IPS-18a (cell line): ENCODE measurements at regions not wholly inside any gene's neighbourhood (a gene's known extent, or its start where the extent isn't known, plus 50 kb on each side); places are given as distances from the start of the nearest gene placed in this dataset.

ENCODE experiments used
- H3K27ac ChIP-seq: one replicate; pipeline ENCODE4 v1.5.1; 2013; ENCODE audit warnings: low read length
- H3K27me3 ChIP-seq: one replicate; pipeline ENCODE4 v1.6.1; 2013; ENCODE audit warnings: mild to moderate bottlenecking, low read length; ENCODE audit not compliant: control insufficient read depth, insufficient read depth
- H3K36me3 ChIP-seq: one replicate; pipeline ENCODE4 v1.6.1; 2013; ENCODE audit warnings: low read depth, low read length; ENCODE audit not compliant: control insufficient read depth
- H3K4me1 ChIP-seq: one replicate; pipeline ENCODE4 v1.6.1; 2013; ENCODE audit warnings: low read depth, low read length; ENCODE audit not compliant: control insufficient read depth
- H3K4me3 ChIP-seq: one replicate; pipeline ENCODE4 v1.5.1; 2013; ENCODE audit warnings: low read length
- H3K9ac ChIP-seq: one replicate; pipeline ENCODE4 v1.6.1; 2013; ENCODE audit warnings: mild to moderate bottlenecking, low read length, moderate library complexity
- H3K9me3 ChIP-seq: one replicate; pipeline ENCODE4 v1.6.1; 2013; ENCODE audit warnings: low read depth, low read length; ENCODE audit not compliant: control insufficient read depth

DNA sequence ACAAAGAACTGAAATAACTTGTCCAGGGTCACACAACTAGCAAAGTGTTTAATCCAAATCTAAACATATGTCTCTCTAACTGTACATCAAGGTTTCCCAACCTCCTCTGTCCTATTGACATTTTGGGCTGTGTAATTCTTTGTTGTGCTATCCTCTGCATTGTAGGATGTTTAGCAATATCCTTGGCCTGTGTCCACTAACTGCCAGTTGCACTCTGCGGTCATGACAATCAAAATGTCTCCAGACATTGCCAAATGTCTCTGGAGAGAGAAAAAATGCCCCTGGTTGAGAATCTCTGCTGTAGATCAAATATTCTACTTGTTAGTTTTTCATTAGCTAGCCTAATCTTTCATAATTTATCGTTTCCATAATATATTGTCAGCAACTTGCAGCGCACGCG lies 353.4 kb upstream of the NEGR1 start:
- Histone ChIP-seq H3K9ac (no peak overlapping the region), H3K4me1 (peaks cover 9% of the 10 kb centered on the region), H3K27ac (no peak overlapping the region), H3K4me3 (no peak overlapping the region), H3K9me3 (no peaks in the 10 kb centered on the region), H3K27me3 (no peaks in the 10 kb centered on the region), H3K36me3 (no peaks in the 10 kb centered on the region)

DNA sequence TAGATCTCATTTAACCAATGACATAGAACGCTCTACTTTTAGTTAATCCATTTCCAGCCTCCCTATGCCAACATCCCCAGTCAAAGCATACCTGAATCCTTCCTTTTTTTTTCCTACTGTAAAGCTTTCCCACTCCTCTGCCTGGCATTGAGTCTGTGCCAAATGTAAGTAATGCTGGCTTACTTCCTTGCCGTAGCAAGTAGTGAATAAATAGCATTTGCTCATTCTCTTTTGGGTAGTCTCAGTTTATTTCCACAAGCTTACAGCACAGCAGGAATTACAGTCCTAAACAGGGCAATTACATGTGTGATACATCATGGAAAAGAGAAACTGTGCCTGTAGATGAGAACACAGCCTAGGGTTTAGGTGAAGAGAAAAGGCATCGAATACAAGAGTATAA lies 352.6 kb upstream of the NEGR1 start:
- no peaks in the 10 kb centered on the region for H3K27me3 ChIP-seq
- no peaks in the 10 kb centered on the region for H3K36me3 ChIP-seq
- no peak overlapping the region for H3K4me3 ChIP-seq
- no peak overlapping the region for H3K9ac ChIP-seq
- H3K27ac ChIP-seq = no peak overlapping the region
- peaks cover 9% of the 10 kb centered on the region for H3K4me1 ChIP-seq
- H3K9me3 ChIP-seq = no peaks in the 10 kb centered on the region

DNA sequence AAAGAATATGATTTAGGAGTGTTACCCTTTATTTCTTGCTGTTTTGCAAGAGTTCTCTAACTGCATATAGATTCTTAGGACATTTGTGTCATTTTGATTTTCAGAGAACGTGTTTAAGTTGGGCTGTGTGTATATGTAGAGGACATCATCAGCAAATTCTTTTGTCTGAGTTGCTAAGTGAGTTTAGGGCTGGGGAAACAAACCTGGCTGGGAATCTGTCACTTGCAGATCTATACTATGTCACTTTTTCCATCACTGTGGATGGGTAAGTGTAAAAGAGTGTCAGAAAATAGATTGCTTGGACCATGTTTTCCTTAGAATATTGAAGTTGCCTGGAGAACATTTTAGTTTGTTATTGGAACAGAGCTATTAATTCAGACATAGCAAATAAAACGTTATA lies 349.1 kb upstream of the NEGR1 start:
- H3K4me3 ChIP-seq = no peak overlapping the region
- no peak overlapping the region for H3K9ac ChIP-seq
- no peaks in the 10 kb centered on the region for H3K36me3 ChIP-seq
- H3K27me3 ChIP-seq = no peaks in the 10 kb centered on the region
- H3K4me1 ChIP-seq = no peaks in the 10 kb centered on the region
- no peaks in the 10 kb centered on the region for H3K9me3 ChIP-seq
- no peak overlapping the region for H3K27ac ChIP-seq

GRCh38 chr1:72623299-72623708 lies 341.0 kb upstream of the NEGR1 start:
- Histone ChIP-seq H3K9me3 (no peaks in the 10 kb centered on the region), H3K36me3 (no peaks in the 10 kb centered on the region), H3K9ac (no peak overlapping the region), H3K27me3 (no peaks in the 10 kb centered on the region), H3K4me3 (no peak overlapping the region), H3K4me1 (no peaks in the 10 kb centered on the region), H3K27ac (no peak overlapping the region)

DNA sequence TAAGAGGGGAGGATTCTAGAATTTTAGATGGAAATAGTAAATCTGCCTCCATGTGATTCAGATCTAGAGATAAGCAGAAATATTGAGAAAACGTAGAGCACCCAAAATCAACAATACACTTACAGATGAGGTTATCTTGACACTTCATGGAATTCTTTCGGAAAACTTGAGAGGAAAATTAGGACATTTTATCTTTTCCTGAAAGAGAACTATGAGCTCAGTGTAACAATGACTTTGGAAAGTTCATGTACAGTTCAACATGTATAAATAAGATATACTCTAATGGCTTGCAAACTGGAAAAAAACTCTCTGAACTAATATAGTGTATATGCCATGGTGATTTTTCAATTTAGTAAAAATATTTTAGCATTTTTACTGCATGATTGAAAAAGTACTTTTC lies 338.1 kb upstream of the NEGR1 start:
- Histone ChIP-seq H3K27me3 (no peaks in the 10 kb centered on the region), H3K9ac (no peak overlapping the region), H3K9me3 (no peaks in the 10 kb centered on the region), H3K27ac (no peak overlapping the region), H3K36me3 (no peaks in the 10 kb centered on the region), H3K4me3 (no peak overlapping the region), H3K4me1 (no peaks in the 10 kb centered on the region)

GRCh38 chr1:72606216-72606810 lies 324.0 kb upstream of the NEGR1 start:
- H3K9me3 ChIP-seq = no peaks in the 10 kb centered on the region
- no peaks in the 10 kb centered on the region for H3K36me3 ChIP-seq
- H3K27me3 ChIP-seq = no peaks in the 10 kb centered on the region
- peaks cover 13% of the 10 kb centered on the region for H3K4me1 ChIP-seq
- no peak overlapping the region for H3K9ac ChIP-seq
- H3K4me3 ChIP-seq = no peak overlapping the region
- H3K27ac ChIP-seq = no peak overlapping the region

DNA sequence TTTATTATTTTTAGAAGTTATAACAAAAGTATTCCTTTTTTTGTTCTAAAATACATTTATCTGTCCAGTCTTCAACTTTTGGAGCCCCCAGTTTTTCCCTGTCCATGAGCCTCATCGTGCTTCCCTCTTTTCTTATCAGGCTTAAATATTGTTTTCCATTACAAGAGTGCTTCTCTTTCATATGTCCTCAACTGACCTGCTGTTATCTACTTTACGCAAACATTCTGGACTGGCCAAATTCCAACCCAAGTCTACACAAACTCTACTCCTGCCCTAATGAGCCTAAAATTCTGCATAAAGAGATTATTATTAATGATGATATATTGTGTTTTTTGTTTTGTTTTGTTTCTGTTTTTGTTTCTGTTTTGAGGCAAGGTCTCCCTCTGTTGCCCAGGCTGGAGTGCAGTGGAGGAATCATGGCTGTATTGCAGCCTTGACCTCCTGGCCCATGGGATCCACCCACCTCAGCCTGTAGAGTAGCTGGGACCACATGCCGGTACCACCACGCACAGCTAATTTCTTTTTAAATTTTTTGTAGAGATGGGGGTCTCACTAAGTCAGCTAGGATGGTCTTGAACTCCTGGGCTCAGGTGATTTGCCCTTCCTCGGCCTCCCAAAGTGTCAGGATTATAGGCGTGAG lies 318.8 kb upstream of the NEGR1 start:
- no peaks in the 10 kb centered on the region for H3K9me3 ChIP-seq
- H3K27ac ChIP-seq = no peak overlapping the region
- no peaks in the 10 kb centered on the region for H3K27me3 ChIP-seq
- no peak overlapping the region for H3K9ac ChIP-seq
- no peak overlapping the region for H3K4me3 ChIP-seq
- H3K36me3 ChIP-seq = no peaks in the 10 kb centered on the region
- H3K4me1 ChIP-seq = peaks cover 4% of the 10 kb centered on the region

DNA sequence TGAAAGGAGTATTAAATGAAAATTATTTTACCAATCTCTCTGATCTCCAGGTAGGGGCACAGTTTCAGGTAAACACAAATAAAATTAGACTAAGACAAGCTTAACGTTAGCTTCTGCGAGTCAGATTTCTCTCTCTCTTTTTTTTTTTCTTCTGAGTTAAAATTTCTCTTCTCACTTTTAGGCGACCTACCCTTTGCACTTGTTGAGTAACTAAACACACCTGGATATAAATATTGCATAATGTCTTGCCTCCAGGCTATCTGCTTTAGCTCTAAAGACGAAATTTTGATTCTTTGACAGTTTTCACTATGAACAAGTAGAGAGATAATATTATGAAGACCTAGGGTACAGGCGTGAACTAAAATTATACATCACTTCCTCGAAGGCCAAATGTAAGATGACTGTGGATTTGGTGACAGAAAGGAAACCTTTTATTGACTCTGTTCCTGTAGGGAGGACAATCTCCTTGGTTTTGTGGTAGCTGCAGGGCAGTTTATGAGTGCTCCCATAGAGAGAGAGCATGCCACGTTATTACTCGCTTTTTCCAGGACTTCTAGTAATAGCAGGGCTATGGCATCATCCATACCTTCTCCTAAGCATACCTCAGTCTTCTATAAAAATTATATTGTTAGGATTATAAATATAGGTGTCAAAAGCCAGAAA lies 303.8 kb upstream of the NEGR1 start:
- Histone ChIP-seq H3K9ac (no peak overlapping the region), H3K36me3 (no peaks in the 10 kb centered on the region), H3K27ac (no peak overlapping the region), H3K4me3 (no peak overlapping the region), H3K4me1 (no peaks in the 10 kb centered on the region), H3K9me3 (no peaks in the 10 kb centered on the region), H3K27me3 (no peaks in the 10 kb centered on the region)

DNA sequence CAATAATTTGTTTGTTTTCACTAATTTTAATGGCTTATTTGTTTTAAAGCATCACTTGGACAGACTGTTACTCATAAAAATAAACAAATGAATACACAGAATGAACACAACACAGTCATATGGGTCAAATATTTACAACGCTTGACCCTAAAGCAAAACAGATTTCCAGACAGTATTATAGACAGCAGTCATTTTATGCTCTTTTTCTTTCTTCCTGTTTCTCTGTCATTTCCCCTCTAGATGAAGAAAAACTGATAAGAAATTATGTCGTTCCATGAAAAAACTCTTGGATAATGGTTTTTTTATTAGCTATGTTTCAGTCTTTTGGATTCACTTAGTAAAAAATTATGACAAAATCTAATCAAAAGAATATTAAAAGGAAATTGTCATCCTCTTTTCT lies 297.3 kb upstream of the NEGR1 start:
- Histone ChIP-seq H3K27ac (no peak overlapping the region), H3K27me3 (no peaks in the 10 kb centered on the region), H3K36me3 (no peaks in the 10 kb centered on the region), H3K9me3 (no peaks in the 10 kb centered on the region), H3K4me1 (no peaks in the 10 kb centered on the region), H3K9ac (no peak overlapping the region), H3K4me3 (no peak overlapping the region)

- Histone ChIP-seq H3K9me3 (no peaks in the 10 kb centered on the region), H3K9ac (no peak overlapping the region), H3K27me3 (no peaks in the 10 kb centered on the region), H3K36me3 (no peaks in the 10 kb centered on the region), H3K4me3 (no peak overlapping the region), H3K27ac (no peak overlapping the region), H3K4me1 (peaks cover 6% of the 10 kb centered on the region)
Measured at GRCh38 chr1:72570815-72571214, 288.5 kb upstream of the NEGR1 start.

DNA sequence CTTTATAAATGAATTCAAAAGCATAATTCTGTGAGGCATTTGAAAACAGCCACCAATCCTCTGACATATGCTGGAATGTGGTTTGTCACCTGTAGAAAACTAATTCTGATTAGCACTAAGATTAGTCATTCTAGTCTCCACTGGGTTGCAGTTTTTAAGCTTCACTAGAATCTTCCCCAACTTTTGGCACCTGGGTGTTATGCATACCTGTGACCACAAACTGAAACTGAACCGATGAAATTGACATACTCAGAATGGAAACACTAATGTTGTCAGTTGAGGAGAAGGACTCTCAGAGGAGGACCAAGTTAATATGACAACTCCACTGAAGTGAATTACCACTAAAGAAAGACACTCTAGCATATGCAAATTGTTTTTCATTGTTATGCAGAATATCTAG lies 285.8 kb upstream of the NEGR1 start:
- H3K9ac ChIP-seq = no peak overlapping the region

GRCh38 chr1:72567521-72567920 lies 285.2 kb upstream of the NEGR1 start:
- Histone ChIP-seq H3K27ac (no peak overlapping the region), H3K27me3 (no peaks in the 10 kb centered on the region), H3K9me3 (no peaks in the 10 kb centered on the region), H3K9ac (no peak overlapping the region), H3K36me3 (no peaks in the 10 kb centered on the region), H3K4me3 (no peak overlapping the region), H3K4me1 (peaks cover 6% of the 10 kb centered on the region)

More for the DNA sequence above, 285.8 kb upstream of the NEGR1 start:
- H3K9me3 ChIP-seq = no peaks in the 10 kb centered on the region
- no peak overlapping the region for H3K27ac ChIP-seq
- H3K4me3 ChIP-seq = no peak overlapping the region
- no peaks in the 10 kb centered on the region for H3K27me3 ChIP-seq
- H3K36me3 ChIP-seq = no peaks in the 10 kb centered on the region
- peaks cover 6% of the 10 kb centered on the region for H3K4me1 ChIP-seq
